Neural crest cell (in vitro differentiated cells): ENCODE measurements at regions not wholly inside any gene's neighbourhood (a gene's known extent, or its start where the extent isn't known, plus 50 kb on each side); places are given as distances from the start of the nearest gene placed in this dataset.
"Not testable (repeated sequence)": the region's sequence is repeated elsewhere in the genome, so short reads cannot be mapped to it uniquely, and the experiment has no call there.

ENCODE experiments used
- DNase-seq: peaks from one replicate; pipeline ENCODE4 v3.0.0; 2021; ENCODE audit warnings: low read depth, mixed read lengths, low spot score
- H3K27ac Mint-ChIP-seq: one replicate; pipeline ENCODE4 v1.8.0; 2021; ENCODE audit warnings: mild to moderate bottlenecking, mixed read lengths; ENCODE audit not compliant: unreplicated experiment
- H3K27me3 Mint-ChIP-seq: 2 replicates; pipeline ENCODE4 v1.8.0; 2021; ENCODE audit warnings: low read depth, mild to moderate bottlenecking, mixed read lengths
- H3K36me3 Mint-ChIP-seq: 2 replicates; pipeline ENCODE4 v1.8.0; 2021; ENCODE audit warnings: low read depth, mild to moderate bottlenecking, mixed read lengths
- H3K4me1 Mint-ChIP-seq: 2 replicates; pipeline ENCODE4 v1.8.0; 2021; ENCODE audit warnings: mixed read lengths
- H3K4me3 Mint-ChIP-seq: one replicate; pipeline ENCODE4 v1.8.0; 2021; ENCODE audit warnings: mild to moderate bottlenecking, mixed read lengths
- H3K9me3 Mint-ChIP-seq: 2 replicates; pipeline ENCODE4 v1.8.0; 2021; ENCODE audit warnings: mixed read lengths
- CTCF ChIP-seq: fragments of 200-600 bp; sonication (generic); conservative IDR thresholded peaks from 2 replicates; pipeline ENCODE4 v1.5.0; 2021; ENCODE audit warnings: antibody characterized with exemption, mild to moderate bottlenecking

DNA sequence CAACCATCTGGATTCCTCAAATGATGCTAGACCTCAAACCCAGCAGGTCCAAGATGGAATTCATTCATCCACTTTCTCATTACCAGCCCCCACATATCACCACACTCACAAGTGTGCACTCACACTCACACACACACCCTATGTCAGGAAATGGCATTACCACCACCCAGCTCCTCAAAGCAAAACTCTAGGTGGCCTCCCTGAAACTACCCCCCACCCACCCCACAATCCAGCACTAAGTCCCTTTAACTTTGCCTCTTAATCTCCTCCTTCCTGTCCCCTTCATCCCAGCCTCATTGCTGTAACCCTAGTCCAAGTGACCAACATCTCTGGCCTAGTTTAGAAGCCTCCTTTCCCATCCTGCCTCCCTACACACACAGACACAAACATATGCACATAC lies 109.4 kb downstream of the TNFAIP3 start:
- Mint-ChIP-seq H3K27me3 (no peaks in the 10 kb centered on the region), H3K4me3 (no peak overlapping the region), H3K36me3 (no peaks in the 10 kb centered on the region), H3K9me3 (no peaks in the 10 kb centered on the region), H3K4me1 (peaks cover 4% of the 10 kb centered on the region), H3K27ac (no peak overlapping the region)
- no peak for DNase-seq
- TF ChIP-seq CTCF: no peak

DNA sequence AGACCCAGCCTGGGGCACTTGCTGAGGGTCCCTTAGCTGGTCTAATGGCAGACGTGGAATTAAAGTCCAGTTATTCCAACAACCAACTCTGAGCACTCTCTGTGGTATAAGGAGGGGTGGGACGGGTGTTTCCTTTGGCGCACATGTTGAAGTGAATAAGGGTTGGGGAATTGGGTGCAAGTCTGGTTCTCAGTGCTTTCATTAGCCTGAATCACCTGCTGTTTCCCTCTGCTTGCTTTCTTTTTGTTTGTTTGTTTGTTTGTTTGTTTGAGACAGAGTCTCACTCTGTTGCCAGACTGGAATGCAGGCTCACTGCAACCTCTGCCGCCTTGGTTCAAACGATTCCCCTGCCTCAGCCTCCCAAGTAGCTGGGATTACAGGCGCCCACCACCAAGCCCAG lies 110.1 kb downstream of the TNFAIP3 start:
- no peak for TF ChIP-seq CTCF
- Mint-ChIP-seq H3K9me3 (no peaks in the 10 kb centered on the region), H3K27me3 (no peaks in the 10 kb centered on the region), H3K27ac (no peak overlapping the region), H3K36me3 (no peaks in the 10 kb centered on the region), H3K4me3 (no peak overlapping the region), H3K4me1 (peaks cover 4% of the 10 kb centered on the region)
- DNase-seq: no peak

DNA sequence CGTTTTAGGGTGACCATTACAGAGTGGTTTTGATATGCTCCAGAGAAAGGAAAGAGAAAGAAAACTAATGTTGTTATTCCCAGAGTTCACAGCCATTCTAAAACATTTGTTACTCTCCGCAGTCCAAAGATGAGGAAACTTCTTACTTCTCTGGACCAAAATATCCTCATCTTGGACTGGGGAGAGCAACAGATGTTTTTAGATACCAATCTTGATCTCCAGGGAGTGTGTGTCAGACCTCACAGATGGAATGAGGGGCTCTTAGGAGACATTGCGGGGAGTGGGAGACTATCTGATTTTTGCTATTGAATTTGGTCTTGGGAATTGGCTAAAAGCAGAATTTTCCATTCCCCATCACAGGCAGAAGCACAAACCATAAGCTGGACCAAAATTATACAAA lies 110.8 kb downstream of the TNFAIP3 start:
- TF ChIP-seq CTCF: no peak
- Mint-ChIP-seq H3K4me1 (peaks cover 4% of the 10 kb centered on the region), H3K36me3 (no peaks in the 10 kb centered on the region), H3K27me3 (no peaks in the 10 kb centered on the region), H3K9me3 (no peaks in the 10 kb centered on the region), H3K4me3 (no peak overlapping the region), H3K27ac (no peak overlapping the region)
- no peak for DNase-seq

- Mint-ChIP-seq H3K27ac (no peak overlapping the region), H3K4me3 (no peak overlapping the region), H3K4me1 (peaks cover 4% of the 10 kb centered on the region)
These were observed 111.3 kb downstream of the TNFAIP3 start for GRCh38 chr6:137978252-137978896.

GRCh38 chr6:137979263-137979662 lies 112.2 kb downstream of the TNFAIP3 start:
- not testable (repeated sequence) for H3K27ac Mint-ChIP-seq, H3K4me1 Mint-ChIP-seq, DNase-seq, H3K36me3 Mint-ChIP-seq, H3K27me3 Mint-ChIP-seq, H3K4me3 Mint-ChIP-seq, H3K9me3 Mint-ChIP-seq

More at GRCh38 chr6:137978252-137978896, 111.3 kb downstream of the TNFAIP3 start:
- no peak for TF ChIP-seq CTCF
- no peaks in the 10 kb centered on the region for H3K27me3 Mint-ChIP-seq
- H3K36me3 Mint-ChIP-seq: no peaks in the 10 kb centered on the region
- no peak for DNase-seq
- H3K9me3 Mint-ChIP-seq: no peaks in the 10 kb centered on the region

DNA sequence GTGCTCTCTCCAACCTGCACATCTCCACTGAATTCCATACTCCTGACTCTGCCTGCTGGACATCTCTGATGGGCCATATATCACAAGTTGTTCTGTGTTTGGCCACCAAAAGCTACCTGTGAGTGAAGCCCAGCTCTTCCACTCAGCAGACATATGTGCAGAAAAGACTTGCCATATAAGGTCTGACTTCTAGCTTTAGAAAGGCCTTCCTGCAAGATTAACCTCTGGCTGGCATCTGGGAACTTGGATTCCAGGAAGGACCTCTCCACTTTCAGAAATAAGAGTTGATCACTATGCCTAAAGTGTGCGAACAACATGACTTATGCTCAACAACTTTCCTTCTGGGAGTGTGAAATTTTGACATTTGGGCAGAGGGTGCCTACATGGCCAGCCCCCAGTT lies 113.7 kb downstream of the TNFAIP3 start:
- Mint-ChIP-seq H3K4me3 (no peak overlapping the region), H3K4me1 (no peaks in the 10 kb centered on the region), H3K27ac (no peak overlapping the region), H3K27me3 (no peaks in the 10 kb centered on the region), H3K9me3 (no peaks in the 10 kb centered on the region), H3K36me3 (no peaks in the 10 kb centered on the region)
- TF ChIP-seq CTCF: no peak
- DNase-seq: no peak
